Mesenchymal stem cell (in vitro differentiated cells and primary cell): ENCODE measurements at regions not wholly inside any gene's neighbourhood (a gene's known extent, or its start where the extent isn't known, plus 50 kb on each side); places are given as distances from the start of the nearest gene placed in this dataset.
A peak's percentile ranks its signal among the peaks of the same experiment; 100 is the strongest.

ENCODE experiments used
- DNase-seq: peaks from one replicate; pipeline ENCODE4 v3.0.0-alpha.2; 2013
- H2AFZ ChIP-seq: one replicate; pipeline ENCODE4 v1.6.1; 2013; ENCODE audit warnings: low read depth, mild to moderate bottlenecking, control low read depth, inconsistent platforms, low read length, moderate library complexity
- H2AK5ac ChIP-seq: 2 replicates; pipeline ENCODE4 v1.6.1; 2013; ENCODE audit warnings: low read length, moderate library complexity, mild to moderate bottlenecking, inconsistent platforms; ENCODE audit not compliant: severe bottlenecking
- H2BK120ac ChIP-seq: one replicate; pipeline ENCODE4 v1.6.1; 2013; ENCODE audit warnings: low read depth, mild to moderate bottlenecking, inconsistent platforms, low read length, moderate library complexity
- H2BK12ac ChIP-seq, 2 experiments: one replicate each; pipeline ENCODE4 v1.6.1; 2013; ENCODE audit warnings: inconsistent platforms in 2 of 2, low read length in 2 of 2, mild to moderate bottlenecking in 2 of 2, moderate library complexity in 2 of 2, control low read depth in 1 of 2
- H2BK15ac ChIP-seq: one replicate; pipeline ENCODE4 v1.6.1; 2013; ENCODE audit warnings: mild to moderate bottlenecking, low read depth, inconsistent platforms; ENCODE audit not compliant: poor library complexity, severe bottlenecking
- H2BK5ac ChIP-seq: 2 replicates; pipeline ENCODE4 v1.6.1; 2013; ENCODE audit warnings: low read depth, mild to moderate bottlenecking, low read length, control low read depth, inconsistent platforms; ENCODE audit not compliant: poor library complexity, severe bottlenecking
- H3K14ac ChIP-seq, 2 experiments: one replicate each; pipeline ENCODE4 v1.6.1; 2013; ENCODE audit warnings: inconsistent platforms in 2 of 2, low read length in 2 of 2, control low read depth in 1 of 2, mild to moderate bottlenecking in 1 of 2, moderate library complexity in 1 of 2
- H3K18ac ChIP-seq, 2 experiments: one replicate each; pipeline ENCODE4 v1.6.1; 2013; ENCODE audit warnings: inconsistent platforms in 2 of 2, low read length in 2 of 2, control low read depth in 1 of 2, low read depth in 1 of 2, mild to moderate bottlenecking in 1 of 2
- H3K23ac ChIP-seq, 2 experiments: one replicate each; pipeline ENCODE4 v1.6.1; 2013; ENCODE audit warnings: inconsistent platforms in 2 of 2, low read length in 2 of 2, mild to moderate bottlenecking in 2 of 2, moderate library complexity in 2 of 2, control low read depth in 1 of 2
- H3K27ac ChIP-seq: 2 replicates; pipeline ENCODE4 v1.5.1; 2013; ENCODE audit warnings: mild to moderate bottlenecking, moderate library complexity, low read length, control low read depth, inconsistent platforms; ENCODE audit not compliant: poor library complexity, severe bottlenecking
- H3K27me3 ChIP-seq, 2 experiments: 2 replicates each; pipeline versions ENCODE4 v1.6.1 to v1.7.0; 2013; ENCODE audit warnings: low read length in 2 of 2, mild to moderate bottlenecking in 2 of 2, moderate library complexity in 2 of 2, control low read depth in 1 of 2, inconsistent platforms in 1 of 2; ENCODE audit not compliant: control insufficient read depth in 1 of 2, insufficient read depth in 1 of 2
- H3K36me3 ChIP-seq, 2 experiments: 2 replicates each; pipeline versions ENCODE4 v1.6.1 to v1.7.0; 2013; ENCODE audit warnings: low read length in 2 of 2, control low read depth in 1 of 2, inconsistent platforms in 1 of 2, low read depth in 1 of 2, mild to moderate bottlenecking in 1 of 2; ENCODE audit not compliant: insufficient read depth in 2 of 2, control insufficient read depth in 1 of 2
- H3K4ac ChIP-seq, 2 experiments: one replicate each; pipeline ENCODE4 v1.6.1; 2013; ENCODE audit warnings: inconsistent platforms in 2 of 2, low read length in 2 of 2, mild to moderate bottlenecking in 2 of 2, moderate library complexity in 2 of 2, control low read depth in 1 of 2, low read depth in 1 of 2
- H3K4me1 ChIP-seq: 2 replicates; pipeline ENCODE4 v1.6.1; 2013; ENCODE audit warnings: low read depth, low read length, control low read depth; ENCODE audit not compliant: control insufficient read depth, insufficient read depth
- H3K4me2 ChIP-seq: 2 replicates; pipeline ENCODE4 v1.6.1; 2013; ENCODE audit warnings: low read length, mild to moderate bottlenecking, inconsistent platforms; ENCODE audit not compliant: poor library complexity, severe bottlenecking
- H3K4me3 ChIP-seq, 2 experiments: 2 replicates each; pipeline versions ENCODE4 v1.5.1 to v1.7.0; 2013; ENCODE audit warnings: low read length in 2 of 2, mild to moderate bottlenecking in 2 of 2, control low read depth in 1 of 2, low read depth in 1 of 2; ENCODE audit not compliant: insufficient read depth in 1 of 2
- H3K79me1 ChIP-seq: replicated peaks from 2 replicates; pipeline ENCODE4 v1.6.1; 2013; ENCODE audit warnings: mild to moderate bottlenecking, control low read depth, low read length, inconsistent platforms; ENCODE audit not compliant: poor library complexity, severe bottlenecking
- H3K9ac ChIP-seq: 2 replicates; pipeline ENCODE4 v1.7.0; 2013; ENCODE audit warnings: mild to moderate bottlenecking, low read length, moderate library complexity
- H3K9me3 ChIP-seq: 2 replicates; pipeline ENCODE4 v1.7.0; 2013; ENCODE audit warnings: mild to moderate bottlenecking, low read length; ENCODE audit not compliant: control insufficient read depth
- H4K8ac ChIP-seq: one replicate; pipeline ENCODE4 v1.6.1; 2013; ENCODE audit warnings: inconsistent platforms, mild to moderate bottlenecking, low read length, moderate library complexity
- H4K91ac ChIP-seq: one replicate; pipeline ENCODE4 v1.6.1; 2013; ENCODE audit warnings: mild to moderate bottlenecking, low read length, inconsistent platforms
- WGBS: methylation state at CpG from one replicate; pipeline ENCODE4 v1.1.7; 2013; ENCODE audit warnings: mixed read lengths; 5-methylcytosine and 5-hydroxymethylcytosine counted together

DNA sequence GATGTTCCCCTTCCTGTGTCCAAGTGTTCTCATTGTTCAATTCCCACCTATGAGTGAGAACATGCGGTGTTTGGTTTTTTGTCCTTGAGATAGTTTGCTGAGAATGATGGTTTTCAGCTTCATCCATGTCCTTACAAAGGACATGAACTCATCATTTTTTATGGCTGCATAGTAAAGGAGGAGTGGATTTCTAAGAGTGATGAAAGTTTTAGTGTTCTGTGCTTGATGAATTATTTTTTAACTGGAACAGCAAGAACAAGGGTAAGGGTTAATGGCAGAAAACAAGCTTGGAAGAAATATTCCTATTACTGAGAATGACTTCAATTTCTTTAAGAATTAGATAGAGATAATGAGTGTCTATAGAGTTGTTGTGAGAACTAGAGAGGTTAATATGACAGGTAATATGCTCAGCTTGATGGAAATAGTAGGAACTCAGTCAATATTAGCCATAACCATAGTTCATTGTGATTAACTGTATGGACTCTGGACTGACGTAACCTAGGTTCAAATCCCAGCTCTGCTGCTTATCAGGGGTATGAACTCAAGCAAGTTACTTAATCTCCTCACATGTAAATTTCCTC is 190.0 kb downstream of the RPS12 start:
- Histone ChIP-seq H3K27ac (no peak overlapping the region), H4K91ac (no peak overlapping the region), H2AK5ac (no peak overlapping the region), H3K23ac (no peak overlapping the region), H3K4me2 (no peak overlapping the region), H3K4me3 (no peak overlapping the region), H3K9me3 (peaks cover 9% of the 10 kb centered on the region), H3K36me3 (no peaks in the 10 kb centered on the region), H2BK120ac (no peak overlapping the region), H4K8ac (no peak overlapping the region), H2BK5ac (no peak overlapping the region), H3K9ac (no peak overlapping the region), H2AFZ (no peak overlapping the region), H3K4me1 (no peaks in the 10 kb centered on the region), H3K18ac (no peak overlapping the region), H3K14ac (no peak overlapping the region), H3K4ac (no peak overlapping the region), H2BK15ac (no peak overlapping the region), H2BK12ac (no peak overlapping the region), H3K27me3 (peaks cover 0 to 19% of the 10 kb centered on the region in 2 experiments), H3K79me1 (no peaks in the 10 kb centered on the region)
- DNase-seq, result no peak
- WGBS, result no CpG with 5 or more reads among the region's 2 CpGs

- peak overlapping the region; percentile 80 for H4K91ac ChIP-seq
- H2BK12ac ChIP-seq, result no peak overlapping the region
- no peaks in the 10 kb centered on the region for H3K9me3 ChIP-seq
- H2AFZ ChIP-seq, result no peak overlapping the region
- no peak overlapping the region for H4K8ac ChIP-seq
- no peak overlapping the region for H2AK5ac ChIP-seq
- no peak for DNase-seq
- H3K36me3 ChIP-seq, result no peaks in the 10 kb centered on the region
- no peak overlapping the region for H3K14ac ChIP-seq
- no peak overlapping the region for H3K9ac ChIP-seq
- H3K79me1 ChIP-seq, result no peaks in the 10 kb centered on the region
- H3K4ac ChIP-seq, result no peak overlapping the region
- H2BK120ac ChIP-seq, result no peak overlapping the region
- no peak overlapping the region for H3K4me3 ChIP-seq
- no peak overlapping the region for H3K23ac ChIP-seq
- H2BK15ac ChIP-seq, result no peak overlapping the region
- no peak overlapping the region for H3K27ac ChIP-seq
- WGBS, result no CpG with 5 or more reads among the region's 1 CpG
- no peak overlapping the region for H2BK5ac ChIP-seq
- H3K27me3 ChIP-seq, result no peaks in the 10 kb centered on the region
- H3K4me1 ChIP-seq, result no peaks in the 10 kb centered on the region
- H3K4me2 ChIP-seq, result no peak overlapping the region
- no peak overlapping the region for H3K18ac ChIP-seq
Measured at GRCh38 chr6:133012774-133013173, 198.4 kb downstream of the RPS12 start.

- no peaks in the 10 kb centered on the region for H3K36me3 ChIP-seq
- no peaks in the 10 kb centered on the region for H3K79me1 ChIP-seq
- 93% methylated on average over 5 of the region's 5 CpGs for WGBS
- no peaks in the 10 kb centered on the region for H3K9me3 ChIP-seq
- no peak overlapping the region for H2BK5ac ChIP-seq
- H3K23ac ChIP-seq, result no peak overlapping the region
- no peak overlapping the region for H2AK5ac ChIP-seq
- H2AFZ ChIP-seq, result no peak overlapping the region
- H3K4me3 ChIP-seq, result no peak overlapping the region
- H3K18ac ChIP-seq, result no peak overlapping the region
- no peaks in the 10 kb centered on the region for H3K4me1 ChIP-seq
- no peak overlapping the region for H2BK120ac ChIP-seq
- no peak overlapping the region for H3K27ac ChIP-seq
- no peak overlapping the region for H4K91ac ChIP-seq
- no peak overlapping the region for H3K14ac ChIP-seq
- no peak overlapping the region for H2BK15ac ChIP-seq
- no peak for DNase-seq
- H2BK12ac ChIP-seq, result no peak overlapping the region
- H3K4me2 ChIP-seq, result no peak overlapping the region
- H3K4ac ChIP-seq, result no peak overlapping the region
- no peak overlapping the region for H4K8ac ChIP-seq
- H3K27me3 ChIP-seq, result no peaks in the 10 kb centered on the region
- no peak overlapping the region for H3K9ac ChIP-seq
Measured at GRCh38 chr6:133016631-133017030, 202.3 kb downstream of the RPS12 start.

DNA sequence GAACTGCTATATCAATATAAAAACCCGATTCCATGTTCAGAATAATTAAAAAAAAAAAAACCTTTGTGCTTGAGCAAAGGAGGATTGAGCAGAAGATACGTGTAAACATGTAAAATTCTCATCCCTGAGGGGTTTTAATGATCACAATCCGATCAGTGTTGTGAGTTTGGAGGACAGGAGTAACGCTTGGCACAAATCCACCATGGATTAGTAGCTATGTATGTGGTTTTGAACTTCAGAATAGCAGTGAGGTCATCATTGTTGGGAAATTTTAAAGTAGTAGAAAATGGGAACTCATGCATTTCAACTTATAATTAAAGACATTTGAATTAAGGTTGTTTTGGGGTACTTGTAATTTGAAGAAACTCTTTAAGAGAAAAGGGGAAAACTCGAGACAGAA is 203.2 kb downstream of the RPS12 start:
- H3K4me2 ChIP-seq, result no peak overlapping the region
- H3K4ac ChIP-seq, result no peak overlapping the region
- no peak overlapping the region for H3K9ac ChIP-seq
- H3K9me3 ChIP-seq, result no peaks in the 10 kb centered on the region
- no peaks in the 10 kb centered on the region for H3K4me1 ChIP-seq
- no peak overlapping the region for H2AFZ ChIP-seq
- no peak overlapping the region for H3K18ac ChIP-seq
- H2BK120ac ChIP-seq, result no peak overlapping the region
- no peak overlapping the region for H3K14ac ChIP-seq
- no peak overlapping the region for H3K4me3 ChIP-seq
- no peak overlapping the region for H3K27ac ChIP-seq
- no peaks in the 10 kb centered on the region for H3K79me1 ChIP-seq
- no peak overlapping the region for H4K8ac ChIP-seq
- no peak overlapping the region for H2BK12ac ChIP-seq
- no peaks in the 10 kb centered on the region for H3K27me3 ChIP-seq
- WGBS, result 83% methylated on average over 4 of the region's 5 CpGs
- H2AK5ac ChIP-seq, result no peak overlapping the region
- no peak overlapping the region for H3K23ac ChIP-seq
- no peak overlapping the region for H2BK5ac ChIP-seq
- DNase-seq, result peak; percentile 33
- no peaks in the 10 kb centered on the region for H3K36me3 ChIP-seq
- no peak overlapping the region for H4K91ac ChIP-seq
- no peak overlapping the region for H2BK15ac ChIP-seq
